ENCODE measurements at regions not wholly inside any gene's neighbourhood (a gene's known extent, or its start where the extent isn't known, plus 50 kb on each side); places are given as distances from the start of the nearest gene placed in this dataset.
A peak's percentile ranks its signal among the peaks of the same experiment; 100 is the strongest.

DNA sequence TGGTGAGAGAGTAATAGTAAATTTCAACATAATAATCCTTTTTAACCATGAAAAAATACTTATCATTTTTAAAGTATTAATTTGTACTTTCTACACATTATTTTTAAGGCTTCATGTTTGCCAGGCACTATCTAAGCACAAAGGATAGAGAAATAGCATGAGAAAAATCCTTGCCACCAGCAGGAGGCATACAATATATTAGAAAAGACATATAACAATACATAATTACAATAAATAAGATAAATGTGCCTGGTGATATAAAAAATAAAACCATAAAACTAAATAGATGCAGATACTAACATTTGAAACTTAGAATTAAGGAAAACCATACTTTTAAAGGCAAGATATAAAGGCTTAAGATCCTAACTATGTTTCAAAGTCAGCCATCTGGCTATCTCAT lies 1256.4 kb downstream of the DIAPH3 start:
- no peaks in the 10 kb centered on the region for H3K4me1 ChIP-seq (ENCODE audit: insufficient read depth, low read length, poor library complexity, severe bottlenecking)
- no peak overlapping the region for H3K4me3 ChIP-seq (ENCODE audit: low read depth, low read length, poor library complexity, severe bottlenecking)
- intact Hi-C loops (cut with micrococcal nuclease; ENCODE audit: unreplicated experiment), result no loop called here
- H3K27ac ChIP-seq (ENCODE audit: low read depth, low read length, poor library complexity, severe bottlenecking), result no peak overlapping the region
- peak; percentile 39; the same call in 1 of the 2 replicates for TF ChIP-seq CTCF (conservative IDR thresholded peaks at IDR 0.05; ENCODE audit: low read depth, low read length)
- TF ChIP-seq EZH2 (IDR thresholded peaks at IDR 0.05; ENCODE audit: borderline replicate concordance, low read depth, low read length, poor library complexity, severe bottlenecking), result no peak
- no TSS peak for BruUV-seq (replicated peaks)
- CTCF ChIA-PET, result no interaction called here
- no peaks in the 10 kb centered on the region for H3K36me3 ChIP-seq (ENCODE audit: insufficient read depth, low read length, poor library complexity, severe bottlenecking)
- no peaks in the 10 kb centered on the region for H3K27me3 ChIP-seq (replicated peaks; ENCODE audit: insufficient read depth, low read depth, low read length, poor library complexity)
- no peaks in the 10 kb centered on the region for H3K9me3 ChIP-seq (ENCODE audit: low read depth, low read length, poor library complexity, severe bottlenecking)
- POLR2A ChIA-PET (ENCODE audit: low non-redundant PET), result no interaction called here
- no peak for DNase-seq (ENCODE audit: low spot score)

- Histone ChIP-seq H3K9me3 (ENCODE audit: low read depth, low read length, poor library complexity, severe bottlenecking) (no peaks in the 10 kb centered on the region), H3K27ac (ENCODE audit: low read depth, low read length, poor library complexity, severe bottlenecking) (no peak overlapping the region), H3K4me1 (ENCODE audit: insufficient read depth, low read length, poor library complexity, severe bottlenecking) (no peaks in the 10 kb centered on the region), H3K36me3 (ENCODE audit: insufficient read depth, low read length, poor library complexity, severe bottlenecking) (no peaks in the 10 kb centered on the region), H3K27me3 (replicated peaks; ENCODE audit: insufficient read depth, low read depth, low read length, poor library complexity) (no peaks in the 10 kb centered on the region), H3K4me3 (ENCODE audit: low read depth, low read length, poor library complexity, severe bottlenecking) (no peak overlapping the region)
- CTCF ChIA-PET, result no interaction called here
- no TSS peak for BruUV-seq (replicated peaks)
- POLR2A ChIA-PET (ENCODE audit: low non-redundant PET), result interaction anchor here (0.6 kb wide), 1 partner anchor 1754 kb away, joined by 7 read pairs; no protein-coding TSS in a partner anchor
- intact Hi-C loops (cut with micrococcal nuclease; ENCODE audit: unreplicated experiment), result no loop called here
- no peak for DNase-seq (ENCODE audit: low spot score)
- TF ChIP-seq CTCF (conservative IDR thresholded peaks at IDR 0.05; ENCODE audit: low read depth, low read length) (no peak), EZH2 (IDR thresholded peaks at IDR 0.05; ENCODE audit: borderline replicate concordance, low read depth, low read length, poor library complexity, severe bottlenecking) (no peak)
Measured at GRCh38 chr13:58908019-58908679, 1255.6 kb downstream of the DIAPH3 start.

GRCh38 chr13:58919551-58919950 lies 1244.2 kb downstream of the DIAPH3 start:
- POLR2A ChIA-PET (ENCODE audit: low non-redundant PET), result no interaction called here
- BruUV-seq (replicated peaks), result no TSS peak
- DNase-seq (ENCODE audit: low spot score), result peak; percentile 46
- CTCF ChIA-PET, result no interaction called here
- Histone ChIP-seq H3K27ac (ENCODE audit: low read depth, low read length, poor library complexity, severe bottlenecking) (no peak overlapping the region), H3K9me3 (ENCODE audit: low read depth, low read length, poor library complexity, severe bottlenecking) (no peaks in the 10 kb centered on the region), H3K4me1 (ENCODE audit: insufficient read depth, low read length, poor library complexity, severe bottlenecking) (no peaks in the 10 kb centered on the region), H3K36me3 (ENCODE audit: insufficient read depth, low read length, poor library complexity, severe bottlenecking) (no peaks in the 10 kb centered on the region), H3K27me3 (replicated peaks; ENCODE audit: insufficient read depth, low read depth, low read length, poor library complexity) (no peaks in the 10 kb centered on the region), H3K4me3 (ENCODE audit: low read depth, low read length, poor library complexity, severe bottlenecking) (no peak overlapping the region)
- TF ChIP-seq EZH2 (IDR thresholded peaks at IDR 0.05; ENCODE audit: borderline replicate concordance, low read depth, low read length, poor library complexity, severe bottlenecking) (no peak), CTCF (conservative IDR thresholded peaks at IDR 0.05; ENCODE audit: low read depth, low read length) (no peak)
- intact Hi-C loops (cut with micrococcal nuclease; ENCODE audit: unreplicated experiment), result no loop called here

Data from A673 (cell line).